ENCODE measurements at regions not wholly inside any gene's neighbourhood (a gene's known extent, or its start where the extent isn't known, plus 50 kb on each side); places are given as distances from the start of the nearest gene placed in this dataset.

DNA sequence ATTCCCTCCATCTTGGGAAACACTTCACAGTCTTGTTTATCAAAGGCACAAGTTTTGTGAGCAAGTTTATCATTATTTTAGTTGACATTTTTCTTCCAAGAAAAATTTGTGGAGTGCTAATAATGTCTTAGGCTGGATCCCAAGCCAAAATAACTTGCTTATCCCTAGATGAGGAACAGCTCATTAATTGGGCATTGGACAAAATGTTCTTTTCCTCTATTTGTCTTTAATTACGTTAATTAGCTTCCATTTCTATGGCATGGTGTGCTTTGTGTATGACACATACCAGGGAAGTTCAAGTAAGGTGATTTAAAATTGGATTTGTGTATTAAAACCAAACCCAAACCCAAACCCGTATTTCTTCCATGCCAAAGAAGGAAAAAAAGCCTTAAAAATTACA lies 379.5 kb downstream of the SH3GL2 start:
- TF ChIP-seq, protein P1, sequence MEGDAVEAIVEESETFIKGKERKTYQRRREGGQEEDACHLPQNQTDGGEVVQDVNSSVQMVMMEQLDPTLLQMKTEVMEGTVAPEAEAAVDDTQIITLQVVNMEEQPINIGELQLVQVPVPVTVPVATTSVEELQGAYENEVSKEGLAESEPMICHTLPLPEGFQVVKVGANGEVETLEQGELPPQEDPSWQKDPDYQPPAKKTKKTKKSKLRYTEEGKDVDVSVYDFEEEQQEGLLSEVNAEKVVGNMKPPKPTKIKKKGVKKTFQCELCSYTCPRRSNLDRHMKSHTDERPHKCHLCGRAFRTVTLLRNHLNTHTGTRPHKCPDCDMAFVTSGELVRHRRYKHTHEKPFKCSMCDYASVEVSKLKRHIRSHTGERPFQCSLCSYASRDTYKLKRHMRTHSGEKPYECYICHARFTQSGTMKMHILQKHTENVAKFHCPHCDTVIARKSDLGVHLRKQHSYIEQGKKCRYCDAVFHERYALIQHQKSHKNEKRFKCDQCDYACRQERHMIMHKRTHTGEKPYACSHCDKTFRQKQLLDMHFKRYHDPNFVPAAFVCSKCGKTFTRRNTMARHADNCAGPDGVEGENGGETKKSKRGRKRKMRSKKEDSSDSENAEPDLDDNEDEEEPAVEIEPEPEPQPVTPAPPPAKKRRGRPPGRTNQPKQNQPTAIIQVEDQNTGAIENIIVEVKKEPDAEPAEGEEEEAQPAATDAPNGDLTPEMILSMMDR (IDR thresholded peaks at IDR 0.05; ENCODE audit: insufficient read depth, low read length, poor library complexity, severe bottlenecking), result no peak
- DNase-seq (ENCODE audit: extremely low read depth, insufficient read length), result no peak
- no peaks in the 10 kb centered on the region for H3K27me3 ChIP-seq (replicated peaks; ENCODE audit: control insufficient read depth, insufficient read depth, low read length)
- H3K36me3 ChIP-seq (ENCODE audit: control insufficient read depth, insufficient read depth, low read length), result no peaks in the 10 kb centered on the region
- H3K4me3 ChIP-seq (replicated peaks; ENCODE audit: low read depth, low read length), result no peak overlapping the region

DNA sequence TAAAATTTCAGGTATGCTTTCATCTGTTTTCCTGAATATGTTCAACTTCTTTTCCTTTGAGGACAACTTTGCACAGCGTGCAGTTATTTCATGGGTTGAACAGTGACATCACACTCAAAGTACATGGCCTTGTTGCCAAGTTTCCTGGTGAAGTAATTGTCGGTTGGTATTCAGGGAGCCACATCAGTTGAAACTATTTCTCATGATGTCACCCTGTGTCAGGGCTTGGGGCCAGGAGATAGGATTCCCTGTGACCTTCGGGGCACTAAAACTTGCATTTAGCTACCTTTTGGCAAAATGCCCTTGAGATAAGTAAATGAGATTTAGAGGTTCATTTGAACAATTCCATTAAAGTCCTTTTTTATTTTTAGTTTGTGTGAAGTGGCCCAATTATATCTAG lies 383.9 kb downstream of the SH3GL2 start:
- no peak for DNase-seq (ENCODE audit: extremely low read depth, insufficient read length)
- Histone ChIP-seq H3K27me3 (replicated peaks; ENCODE audit: control insufficient read depth, insufficient read depth, low read length) (no peaks in the 10 kb centered on the region), H3K36me3 (ENCODE audit: control insufficient read depth, insufficient read depth, low read length) (no peaks in the 10 kb centered on the region), H3K4me3 (replicated peaks; ENCODE audit: low read depth, low read length) (no peak overlapping the region)
- TF ChIP-seq, protein P1 (IDR thresholded peaks at IDR 0.05; ENCODE audit: insufficient read depth, low read length, poor library complexity, severe bottlenecking), result no peak

DNA sequence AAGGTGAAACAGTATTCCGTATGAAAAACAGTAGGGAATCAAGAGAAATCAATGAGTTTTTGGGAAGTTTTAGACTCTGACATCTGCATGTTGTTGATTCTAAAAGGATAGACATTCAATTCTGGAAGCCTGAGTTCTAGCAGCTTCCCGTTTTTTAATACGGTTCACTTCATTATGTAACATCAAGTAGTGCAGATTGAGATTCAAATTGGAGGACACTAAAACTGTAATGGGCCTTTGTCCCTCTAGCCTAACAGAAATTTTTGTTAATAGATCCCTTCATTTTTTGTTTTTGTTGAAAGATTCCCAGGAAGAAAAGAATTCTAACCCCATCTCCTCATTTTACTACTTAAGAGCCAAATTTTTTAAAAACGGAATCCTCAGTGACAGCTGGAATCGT lies 384.6 kb downstream of the SH3GL2 start:
- H3K36me3 ChIP-seq (ENCODE audit: control insufficient read depth, insufficient read depth, low read length), result no peaks in the 10 kb centered on the region
- DNase-seq (ENCODE audit: extremely low read depth, insufficient read length), result no peak
- TF ChIP-seq, protein P1 (IDR thresholded peaks at IDR 0.05; ENCODE audit: insufficient read depth, low read length, poor library complexity, severe bottlenecking), result no peak
- no peaks in the 10 kb centered on the region for H3K27me3 ChIP-seq (replicated peaks; ENCODE audit: control insufficient read depth, insufficient read depth, low read length)
- no peak overlapping the region for H3K4me3 ChIP-seq (replicated peaks; ENCODE audit: low read depth, low read length)

DNA sequence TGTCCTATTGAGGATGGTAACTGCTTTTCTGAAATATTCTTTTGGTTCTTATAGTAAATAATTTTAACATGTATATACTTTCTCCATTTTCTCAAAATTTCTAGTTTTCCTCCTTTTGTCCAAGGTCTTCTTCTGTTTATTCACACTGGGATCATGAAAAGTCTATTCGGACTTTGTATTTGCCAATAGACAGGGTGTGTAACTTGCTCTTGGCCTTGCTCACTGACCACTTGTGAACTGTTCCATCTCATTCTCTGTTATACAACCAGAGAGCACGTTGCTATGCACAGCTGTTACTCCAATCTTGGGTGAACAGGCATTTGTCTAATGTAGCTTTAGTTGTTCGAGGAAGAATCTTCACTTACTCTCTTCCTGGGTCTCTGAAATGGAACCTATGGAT lies 388.9 kb downstream of the SH3GL2 start:
- Histone ChIP-seq H3K4me3 (replicated peaks; ENCODE audit: low read depth, low read length) (no peak overlapping the region), H3K36me3 (ENCODE audit: control insufficient read depth, insufficient read depth, low read length) (no peaks in the 10 kb centered on the region), H3K27me3 (replicated peaks; ENCODE audit: control insufficient read depth, insufficient read depth, low read length) (no peaks in the 10 kb centered on the region)
- DNase-seq (ENCODE audit: extremely low read depth, insufficient read length), result no peak
- TF ChIP-seq, protein P1 (IDR thresholded peaks at IDR 0.05; ENCODE audit: insufficient read depth, low read length, poor library complexity, severe bottlenecking), result no peak

DNA sequence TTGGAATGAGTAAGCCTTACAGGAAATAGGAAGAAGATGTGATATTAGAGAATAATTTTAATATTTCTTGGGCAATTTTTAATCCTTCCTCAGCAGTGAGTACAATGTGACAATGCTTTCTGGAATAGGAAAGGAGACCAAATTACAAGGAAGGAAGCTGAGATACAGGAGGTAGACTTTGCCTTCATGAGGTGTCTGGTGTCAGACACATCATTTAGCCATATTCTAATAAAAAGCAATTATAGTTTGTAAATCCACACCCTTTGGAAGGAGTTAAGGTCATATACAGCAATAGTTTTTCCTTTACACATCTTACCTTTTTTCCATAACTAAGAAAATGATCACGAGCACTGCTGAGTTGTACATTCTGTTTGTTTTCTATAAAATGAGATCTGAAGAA lies 390.4 kb downstream of the SH3GL2 start:
- H3K27me3 ChIP-seq (replicated peaks; ENCODE audit: control insufficient read depth, insufficient read depth, low read length), result no peaks in the 10 kb centered on the region

DNA sequence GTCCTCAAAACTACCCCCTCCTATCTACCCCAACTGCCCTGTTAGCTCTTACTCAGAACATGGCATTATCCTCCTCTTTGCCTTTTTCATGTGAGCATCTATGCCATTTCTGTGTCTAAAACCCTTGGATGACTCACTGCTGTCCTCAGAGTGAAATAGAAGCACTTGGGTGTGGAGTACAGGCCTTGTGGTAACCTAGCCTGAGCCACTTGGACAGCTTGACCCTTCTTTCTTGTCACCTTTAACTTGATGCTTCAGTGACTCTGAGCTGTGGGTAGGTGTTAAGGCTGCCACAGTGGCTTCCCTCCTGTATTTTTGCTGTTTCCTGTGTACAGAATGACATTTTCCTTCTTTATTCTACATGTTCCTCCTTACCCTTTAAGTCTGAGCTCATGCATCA lies 391.4 kb downstream of the SH3GL2 start:
- Histone ChIP-seq H3K27me3 (replicated peaks; ENCODE audit: control insufficient read depth, insufficient read depth, low read length) (no peaks in the 10 kb centered on the region), H3K36me3 (ENCODE audit: control insufficient read depth, insufficient read depth, low read length) (no peaks in the 10 kb centered on the region), H3K4me3 (replicated peaks; ENCODE audit: low read depth, low read length) (no peak overlapping the region)
- DNase-seq (ENCODE audit: extremely low read depth, insufficient read length), result no peak
- TF ChIP-seq, protein P1 (IDR thresholded peaks at IDR 0.05; ENCODE audit: insufficient read depth, low read length, poor library complexity, severe bottlenecking), result no peak

More for the DNA sequence above, 390.4 kb downstream of the SH3GL2 start:
- TF ChIP-seq, protein P1 (IDR thresholded peaks at IDR 0.05; ENCODE audit: insufficient read depth, low read length, poor library complexity, severe bottlenecking), result no peak
- Histone ChIP-seq H3K4me3 (replicated peaks; ENCODE audit: low read depth, low read length) (no peak overlapping the region), H3K36me3 (ENCODE audit: control insufficient read depth, insufficient read depth, low read length) (no peaks in the 10 kb centered on the region)
- no peak for DNase-seq (ENCODE audit: extremely low read depth, insufficient read length)

All from GM06990 (cell line).